H1 (cell line): ENCODE measurements at regions not wholly inside any gene's neighbourhood (a gene's known extent, or its start where the extent isn't known, plus 50 kb on each side); places are given as distances from the start of the nearest gene placed in this dataset.

Experiments used
- JUN ChIP-seq: IDR thresholded peaks from 2 replicates; pipeline ENCODE4 v1.6.1; 2011; ENCODE audit warnings: low read depth, mild to moderate bottlenecking, improper control_type of control experiment, low read length
- JUND ChIP-seq: IDR thresholded peaks from 2 replicates; pipeline ENCODE4 v1.6.1; 2011; ENCODE audit warnings: mild to moderate bottlenecking, improper control_type of control experiment, low read length
- KDM5A ChIP-seq: fragments of 200-600 bp; IDR thresholded peaks from 2 replicates; pipeline ENCODE4 v1.7.1; 2012; ENCODE audit warnings: mild to moderate bottlenecking, low read length, inconsistent platforms, mixed read lengths
- POLR2AphosphoS5 ChIP-seq: IDR thresholded peaks from 2 replicates; pipeline ENCODE4 v1.6.1; 2011; ENCODE audit warnings: low read depth, low read length
- SRF ChIP-seq: IDR thresholded peaks from 2 replicates; pipeline ENCODE4 v1.6.1; 2011; ENCODE audit warnings: mild to moderate bottlenecking, low read depth, low read length, moderate library complexity
- TCF12 ChIP-seq: IDR thresholded peaks from 2 replicates; pipeline ENCODE4 v1.6.1; 2011; ENCODE audit warnings: low read depth, mild to moderate bottlenecking, low read length
- TF ChIP-seq, protein P1 (sequence below): fragments of 300-600 bp; sonication (generic); IDR thresholded peaks from 2 replicates; pipeline ENCODE4 v1.7.1; 2012; ENCODE audit warnings: low read length, moderate library complexity, mild to moderate bottlenecking, inconsistent platforms; ENCODE audit not compliant: insufficient replicate concordance

GRCh38 chr11:69218271-69218682 is 62.5 kb downstream of the SMIM38 start (continued):
- TF ChIP-seq, protein P1, sequence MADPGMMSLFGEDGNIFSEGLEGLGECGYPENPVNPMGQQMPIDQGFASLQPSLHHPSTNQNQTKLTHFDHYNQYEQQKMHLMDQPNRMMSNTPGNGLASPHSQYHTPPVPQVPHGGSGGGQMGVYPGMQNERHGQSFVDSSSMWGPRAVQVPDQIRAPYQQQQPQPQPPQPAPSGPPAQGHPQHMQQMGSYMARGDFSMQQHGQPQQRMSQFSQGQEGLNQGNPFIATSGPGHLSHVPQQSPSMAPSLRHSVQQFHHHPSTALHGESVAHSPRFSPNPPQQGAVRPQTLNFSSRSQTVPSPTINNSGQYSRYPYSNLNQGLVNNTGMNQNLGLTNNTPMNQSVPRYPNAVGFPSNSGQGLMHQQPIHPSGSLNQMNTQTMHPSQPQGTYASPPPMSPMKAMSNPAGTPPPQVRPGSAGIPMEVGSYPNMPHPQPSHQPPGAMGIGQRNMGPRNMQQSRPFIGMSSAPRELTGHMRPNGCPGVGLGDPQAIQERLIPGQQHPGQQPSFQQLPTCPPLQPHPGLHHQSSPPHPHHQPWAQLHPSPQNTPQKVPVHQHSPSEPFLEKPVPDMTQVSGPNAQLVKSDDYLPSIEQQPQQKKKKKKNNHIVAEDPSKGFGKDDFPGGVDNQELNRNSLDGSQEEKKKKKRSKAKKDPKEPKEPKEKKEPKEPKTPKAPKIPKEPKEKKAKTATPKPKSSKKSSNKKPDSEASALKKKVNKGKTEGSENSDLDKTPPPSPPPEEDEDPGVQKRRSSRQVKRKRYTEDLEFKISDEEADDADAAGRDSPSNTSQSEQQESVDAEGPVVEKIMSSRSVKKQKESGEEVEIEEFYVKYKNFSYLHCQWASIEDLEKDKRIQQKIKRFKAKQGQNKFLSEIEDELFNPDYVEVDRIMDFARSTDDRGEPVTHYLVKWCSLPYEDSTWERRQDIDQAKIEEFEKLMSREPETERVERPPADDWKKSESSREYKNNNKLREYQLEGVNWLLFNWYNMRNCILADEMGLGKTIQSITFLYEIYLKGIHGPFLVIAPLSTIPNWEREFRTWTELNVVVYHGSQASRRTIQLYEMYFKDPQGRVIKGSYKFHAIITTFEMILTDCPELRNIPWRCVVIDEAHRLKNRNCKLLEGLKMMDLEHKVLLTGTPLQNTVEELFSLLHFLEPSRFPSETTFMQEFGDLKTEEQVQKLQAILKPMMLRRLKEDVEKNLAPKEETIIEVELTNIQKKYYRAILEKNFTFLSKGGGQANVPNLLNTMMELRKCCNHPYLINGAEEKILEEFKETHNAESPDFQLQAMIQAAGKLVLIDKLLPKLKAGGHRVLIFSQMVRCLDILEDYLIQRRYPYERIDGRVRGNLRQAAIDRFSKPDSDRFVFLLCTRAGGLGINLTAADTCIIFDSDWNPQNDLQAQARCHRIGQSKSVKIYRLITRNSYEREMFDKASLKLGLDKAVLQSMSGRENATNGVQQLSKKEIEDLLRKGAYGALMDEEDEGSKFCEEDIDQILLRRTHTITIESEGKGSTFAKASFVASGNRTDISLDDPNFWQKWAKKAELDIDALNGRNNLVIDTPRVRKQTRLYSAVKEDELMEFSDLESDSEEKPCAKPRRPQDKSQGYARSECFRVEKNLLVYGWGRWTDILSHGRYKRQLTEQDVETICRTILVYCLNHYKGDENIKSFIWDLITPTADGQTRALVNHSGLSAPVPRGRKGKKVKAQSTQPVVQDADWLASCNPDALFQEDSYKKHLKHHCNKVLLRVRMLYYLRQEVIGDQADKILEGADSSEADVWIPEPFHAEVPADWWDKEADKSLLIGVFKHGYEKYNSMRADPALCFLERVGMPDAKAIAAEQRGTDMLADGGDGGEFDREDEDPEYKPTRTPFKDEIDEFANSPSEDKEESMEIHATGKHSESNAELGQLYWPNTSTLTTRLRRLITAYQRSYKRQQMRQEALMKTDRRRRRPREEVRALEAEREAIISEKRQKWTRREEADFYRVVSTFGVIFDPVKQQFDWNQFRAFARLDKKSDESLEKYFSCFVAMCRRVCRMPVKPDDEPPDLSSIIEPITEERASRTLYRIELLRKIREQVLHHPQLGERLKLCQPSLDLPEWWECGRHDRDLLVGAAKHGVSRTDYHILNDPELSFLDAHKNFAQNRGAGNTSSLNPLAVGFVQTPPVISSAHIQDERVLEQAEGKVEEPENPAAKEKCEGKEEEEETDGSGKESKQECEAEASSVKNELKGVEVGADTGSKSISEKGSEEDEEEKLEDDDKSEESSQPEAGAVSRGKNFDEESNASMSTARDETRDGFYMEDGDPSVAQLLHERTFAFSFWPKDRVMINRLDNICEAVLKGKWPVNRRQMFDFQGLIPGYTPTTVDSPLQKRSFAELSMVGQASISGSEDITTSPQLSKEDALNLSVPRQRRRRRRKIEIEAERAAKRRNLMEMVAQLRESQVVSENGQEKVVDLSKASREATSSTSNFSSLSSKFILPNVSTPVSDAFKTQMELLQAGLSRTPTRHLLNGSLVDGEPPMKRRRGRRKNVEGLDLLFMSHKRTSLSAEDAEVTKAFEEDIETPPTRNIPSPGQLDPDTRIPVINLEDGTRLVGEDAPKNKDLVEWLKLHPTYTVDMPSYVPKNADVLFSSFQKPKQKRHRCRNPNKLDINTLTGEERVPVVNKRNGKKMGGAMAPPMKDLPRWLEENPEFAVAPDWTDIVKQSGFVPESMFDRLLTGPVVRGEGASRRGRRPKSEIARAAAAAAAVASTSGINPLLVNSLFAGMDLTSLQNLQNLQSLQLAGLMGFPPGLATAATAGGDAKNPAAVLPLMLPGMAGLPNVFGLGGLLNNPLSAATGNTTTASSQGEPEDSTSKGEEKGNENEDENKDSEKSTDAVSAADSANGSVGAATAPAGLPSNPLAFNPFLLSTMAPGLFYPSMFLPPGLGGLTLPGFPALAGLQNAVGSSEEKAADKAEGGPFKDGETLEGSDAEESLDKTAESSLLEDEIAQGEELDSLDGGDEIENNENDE: no peak
- TF ChIP-seq JUN: no peak
- no peak for TF ChIP-seq TCF12
- no peak for TF ChIP-seq KDM5A
- no peak for TF ChIP-seq JUND
- no peak for TF ChIP-seq POLR2AphosphoS5
- TF ChIP-seq SRF: no peak
- TF ChIP-seq, all 59 proteins: peak for 0
